C4-2B (cell line): ENCODE measurements at regions not wholly inside any gene's neighbourhood (a gene's known extent, or its start where the extent isn't known, plus 50 kb on each side); places are given as distances from the start of the nearest gene placed in this dataset.

Experiments
- ZFX ChIP-seq: fragments of 450-650 bp; IDR thresholded peaks from 2 replicates; pipeline ENCODE4 v1.6.1; 2017
- TF ChIP-seq, protein P1 (sequence below): fragments of 450-650 bp; conservative IDR thresholded peaks from 2 replicates; pipeline ENCODE4 v1.5.1; 2017; ENCODE audit warnings: mild to moderate bottlenecking

GRCh38 chr15:97077975-97078374 lies 747.5 kb downstream of the NR2F2 start:
- no peak for TF ChIP-seq ZFX
- TF ChIP-seq, protein P1, sequence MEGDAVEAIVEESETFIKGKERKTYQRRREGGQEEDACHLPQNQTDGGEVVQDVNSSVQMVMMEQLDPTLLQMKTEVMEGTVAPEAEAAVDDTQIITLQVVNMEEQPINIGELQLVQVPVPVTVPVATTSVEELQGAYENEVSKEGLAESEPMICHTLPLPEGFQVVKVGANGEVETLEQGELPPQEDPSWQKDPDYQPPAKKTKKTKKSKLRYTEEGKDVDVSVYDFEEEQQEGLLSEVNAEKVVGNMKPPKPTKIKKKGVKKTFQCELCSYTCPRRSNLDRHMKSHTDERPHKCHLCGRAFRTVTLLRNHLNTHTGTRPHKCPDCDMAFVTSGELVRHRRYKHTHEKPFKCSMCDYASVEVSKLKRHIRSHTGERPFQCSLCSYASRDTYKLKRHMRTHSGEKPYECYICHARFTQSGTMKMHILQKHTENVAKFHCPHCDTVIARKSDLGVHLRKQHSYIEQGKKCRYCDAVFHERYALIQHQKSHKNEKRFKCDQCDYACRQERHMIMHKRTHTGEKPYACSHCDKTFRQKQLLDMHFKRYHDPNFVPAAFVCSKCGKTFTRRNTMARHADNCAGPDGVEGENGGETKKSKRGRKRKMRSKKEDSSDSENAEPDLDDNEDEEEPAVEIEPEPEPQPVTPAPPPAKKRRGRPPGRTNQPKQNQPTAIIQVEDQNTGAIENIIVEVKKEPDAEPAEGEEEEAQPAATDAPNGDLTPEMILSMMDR = no peak
